Fibroblast of lung (primary cell): ENCODE measurements at regions not wholly inside any gene's neighbourhood (a gene's known extent, or its start where the extent isn't known, plus 50 kb on each side); places are given as distances from the start of the nearest gene placed in this dataset.

Experiments used
- DNase-seq, 2 donors: peaks; one replicate each; pipeline versions ENCODE4 v3.0.0 to v3.0.0-alpha.2; 2010; ENCODE audit warnings: low read depth in 2 of 2
- H2AFZ ChIP-seq: 2 replicates; pipeline ENCODE4 v1.5.1; 2012; ENCODE audit warnings: low read length, control low read depth, inconsistent platforms
- H3K27ac ChIP-seq: 2 replicates; pipeline ENCODE4 v1.5.1; 2011; ENCODE audit warnings: low read length, control low read depth; ENCODE audit not compliant: insufficient read depth
- H3K27me3 ChIP-seq: 2 replicates; pipeline ENCODE4 v1.5.1; 2011; ENCODE audit warnings: mild to moderate bottlenecking, low read length; ENCODE audit not compliant: control insufficient read depth, insufficient read depth
- H3K36me3 ChIP-seq: 2 replicates; pipeline ENCODE4 v1.5.1; 2011; ENCODE audit warnings: low read length; ENCODE audit not compliant: control insufficient read depth, insufficient read depth
- H3K4me1 ChIP-seq: 2 replicates; pipeline ENCODE4 v1.5.1; 2011; ENCODE audit warnings: low read length; ENCODE audit not compliant: control insufficient read depth, insufficient read depth; ENCODE audit errors: extremely low read depth
- H3K4me2 ChIP-seq: 2 replicates; pipeline ENCODE4 v1.5.1; 2011; ENCODE audit warnings: low read length, control low read depth; ENCODE audit not compliant: insufficient read depth; ENCODE audit errors: extremely low read depth
- H3K4me3 ChIP-seq, 4 experiments: fragments of 200-600 bp in 1 of 4; sonication (generic) in 1 of 4; replicated peaks in 1 of 4; 2 replicates each; pipeline ENCODE4 v1.5.1; 2011 to 2016; ENCODE audit warnings: low read length in 4 of 4, low read depth in 3 of 4, mild to moderate bottlenecking in 3 of 4, control low read depth in 2 of 4, inconsistent platforms in 1 of 4, mixed read lengths in 1 of 4; ENCODE audit not compliant: insufficient read depth in 1 of 4; ENCODE audit errors: control extremely low read depth in 1 of 4
- H3K79me2 ChIP-seq: 2 replicates; pipeline ENCODE4 v1.5.1; 2012; ENCODE audit warnings: mild to moderate bottlenecking, low read length, inconsistent platforms; ENCODE audit not compliant: control insufficient read depth, insufficient read depth
- H3K9ac ChIP-seq: 2 replicates; pipeline ENCODE4 v1.5.1; 2011; ENCODE audit warnings: mild to moderate bottlenecking, low read length, control low read depth; ENCODE audit not compliant: insufficient read depth
- H3K9me3 ChIP-seq: 2 replicates; pipeline ENCODE4 v1.5.1; 2012; ENCODE audit warnings: low read depth, low read length; ENCODE audit not compliant: control insufficient read depth, insufficient read depth
- H4K20me1 ChIP-seq: 2 replicates; pipeline ENCODE4 v1.5.1; 2011; ENCODE audit warnings: low read length; ENCODE audit not compliant: control insufficient read depth, insufficient read depth; ENCODE audit errors: extremely low read depth
- EZH2 ChIP-seq: IDR thresholded peaks from 2 replicates; pipeline ENCODE4 v1.5.1; 2012; ENCODE audit warnings: low read length, control low read depth, mild to moderate bottlenecking; ENCODE audit errors: missing control alignments
- TF ChIP-seq, protein P1 (sequence below), 2 donors: IDR thresholded peaks in 1 of 2; conservative IDR thresholded peaks in 1 of 2; 1 replicate in 1 of 2; 2 replicates in 1 of 2; pipeline ENCODE4 v1.5.1; 2011 to 2012; ENCODE audit warnings: low read length in 2 of 2, control low read depth in 1 of 2, inconsistent platforms in 1 of 2, low read depth in 1 of 2, mild to moderate bottlenecking in 1 of 2

DNA sequence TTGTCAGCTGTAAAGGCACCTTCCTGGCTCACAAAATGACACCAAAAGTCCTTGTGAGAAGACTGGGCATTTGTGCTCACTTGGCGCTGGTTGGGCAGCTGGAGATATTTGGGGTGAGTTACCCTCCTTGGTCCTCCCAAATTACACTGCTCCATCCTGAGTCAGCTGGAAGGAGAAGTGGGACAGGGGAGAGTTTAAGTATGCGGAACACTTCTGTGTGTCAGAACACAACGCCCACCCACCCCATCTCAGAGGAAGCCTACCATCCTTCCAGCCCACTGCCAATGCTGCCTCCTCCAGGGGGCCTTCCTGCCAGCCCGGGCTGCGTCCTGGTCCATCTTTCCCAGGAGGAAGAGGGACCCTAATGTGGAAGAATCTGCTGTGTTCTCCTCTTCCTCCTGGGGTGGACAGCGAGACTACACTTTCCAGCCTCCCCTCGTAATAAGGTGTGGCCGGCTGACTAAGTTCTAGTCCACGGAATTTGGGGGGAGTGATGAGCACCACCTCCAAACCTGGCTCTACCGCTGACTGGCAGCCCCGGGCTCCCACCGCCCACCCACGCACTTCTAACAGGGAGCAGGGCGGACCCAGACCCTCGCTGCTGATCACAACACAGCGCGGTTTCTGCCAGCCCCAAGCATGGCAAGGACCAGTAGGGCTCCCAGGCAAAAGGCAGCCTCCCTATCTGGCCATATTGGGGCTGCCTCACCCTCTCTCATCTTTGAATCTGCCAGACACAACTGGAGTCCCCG is 265.0 kb downstream of the XXYLT1 start:
- H3K79me2 ChIP-seq: no peaks in the 10 kb centered on the region
- no peak overlapping the region for H3K4me3 ChIP-seq
- no peak overlapping the region for H2AFZ ChIP-seq
- H3K9ac ChIP-seq: no peak overlapping the region
- H3K4me1 ChIP-seq: no peaks in the 10 kb centered on the region
- no peak overlapping the region for H3K27ac ChIP-seq
- no peaks in the 10 kb centered on the region for H3K36me3 ChIP-seq
- DNase-seq: no peak
- TF ChIP-seq EZH2: no peak
- TF ChIP-seq, protein P1, sequence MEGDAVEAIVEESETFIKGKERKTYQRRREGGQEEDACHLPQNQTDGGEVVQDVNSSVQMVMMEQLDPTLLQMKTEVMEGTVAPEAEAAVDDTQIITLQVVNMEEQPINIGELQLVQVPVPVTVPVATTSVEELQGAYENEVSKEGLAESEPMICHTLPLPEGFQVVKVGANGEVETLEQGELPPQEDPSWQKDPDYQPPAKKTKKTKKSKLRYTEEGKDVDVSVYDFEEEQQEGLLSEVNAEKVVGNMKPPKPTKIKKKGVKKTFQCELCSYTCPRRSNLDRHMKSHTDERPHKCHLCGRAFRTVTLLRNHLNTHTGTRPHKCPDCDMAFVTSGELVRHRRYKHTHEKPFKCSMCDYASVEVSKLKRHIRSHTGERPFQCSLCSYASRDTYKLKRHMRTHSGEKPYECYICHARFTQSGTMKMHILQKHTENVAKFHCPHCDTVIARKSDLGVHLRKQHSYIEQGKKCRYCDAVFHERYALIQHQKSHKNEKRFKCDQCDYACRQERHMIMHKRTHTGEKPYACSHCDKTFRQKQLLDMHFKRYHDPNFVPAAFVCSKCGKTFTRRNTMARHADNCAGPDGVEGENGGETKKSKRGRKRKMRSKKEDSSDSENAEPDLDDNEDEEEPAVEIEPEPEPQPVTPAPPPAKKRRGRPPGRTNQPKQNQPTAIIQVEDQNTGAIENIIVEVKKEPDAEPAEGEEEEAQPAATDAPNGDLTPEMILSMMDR (conservative IDR thresholded peaks at IDR 0.05 in 1 of 2, IDR thresholded peaks at IDR 0.05 in 1 of 2; ENCODE audit: low read depth in 1 of 2, low read length in 2 of 2): no peak
- no peaks in the 10 kb centered on the region for H4K20me1 ChIP-seq
- peaks cover 20% of the 10 kb centered on the region for H3K27me3 ChIP-seq
- H3K4me2 ChIP-seq: no peak overlapping the region
- no peaks in the 10 kb centered on the region for H3K9me3 ChIP-seq

DNA sequence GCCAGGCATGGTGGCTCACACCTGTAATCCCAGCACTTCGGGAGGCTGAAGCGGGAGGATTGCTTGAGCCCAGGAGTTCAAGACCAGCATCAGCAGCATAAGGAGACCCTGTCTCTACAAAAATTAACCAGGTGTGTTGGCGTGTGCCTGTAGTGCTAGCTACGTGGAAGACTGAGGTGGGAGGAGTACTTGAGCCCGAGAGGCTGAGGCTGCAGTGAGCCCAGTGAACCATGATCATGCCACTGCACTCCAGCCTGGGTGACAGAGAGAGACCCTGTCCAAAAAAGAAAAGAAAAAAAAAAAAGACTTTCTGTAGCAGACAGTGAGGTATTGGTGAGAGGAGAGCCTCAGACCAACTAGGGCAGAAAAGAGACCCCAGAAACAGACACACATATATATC is 263.8 kb downstream of the XXYLT1 start:
- H4K20me1 ChIP-seq: no peaks in the 10 kb centered on the region
- TF ChIP-seq EZH2: no peak
- TF ChIP-seq, protein P1 (conservative IDR thresholded peaks at IDR 0.05 in 1 of 2, IDR thresholded peaks at IDR 0.05 in 1 of 2; ENCODE audit: low read depth in 1 of 2, low read length in 2 of 2): no peak

DNA sequence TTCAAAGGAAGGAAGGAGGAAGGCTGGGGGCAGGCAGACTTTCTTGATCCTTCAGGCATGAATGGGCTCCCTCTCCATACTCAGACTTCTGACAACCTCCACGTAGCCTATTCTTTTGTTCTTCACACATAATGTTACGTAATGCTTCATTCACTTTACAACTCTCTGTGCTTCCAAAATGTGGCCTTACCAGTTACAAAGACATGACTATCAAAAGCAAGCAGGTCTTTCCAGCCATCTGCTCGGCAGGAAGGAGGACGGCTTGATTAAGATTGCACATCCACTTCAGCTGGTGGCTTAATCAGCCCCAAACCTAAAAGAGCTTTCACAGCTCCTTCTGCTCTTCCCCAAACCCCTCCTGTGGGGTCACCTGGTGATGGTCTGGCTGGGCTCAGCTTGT is 263.2 kb downstream of the XXYLT1 start:
- Histone ChIP-seq H3K27ac (no peak overlapping the region), H3K9ac (no peak overlapping the region), H4K20me1 (no peaks in the 10 kb centered on the region), H3K4me2 (no peak overlapping the region), H3K4me1 (no peaks in the 10 kb centered on the region), H3K9me3 (no peaks in the 10 kb centered on the region), H3K36me3 (no peaks in the 10 kb centered on the region), H3K79me2 (no peaks in the 10 kb centered on the region), H3K4me3 (no peak overlapping the region), H3K27me3 (peaks cover 13% of the 10 kb centered on the region), H2AFZ (no peak overlapping the region)
- no peak for TF ChIP-seq EZH2
- TF ChIP-seq, protein P1 (conservative IDR thresholded peaks at IDR 0.05 in 1 of 2, IDR thresholded peaks at IDR 0.05 in 1 of 2; ENCODE audit: low read depth in 1 of 2, low read length in 2 of 2): no peak
- DNase-seq: no peak

More for the DNA sequence above, 263.8 kb downstream of the XXYLT1 start:
- Histone ChIP-seq H3K27ac (no peak overlapping the region), H3K4me3 (no peak overlapping the region), H3K36me3 (no peaks in the 10 kb centered on the region), H3K4me1 (no peaks in the 10 kb centered on the region), H3K9me3 (no peaks in the 10 kb centered on the region), H3K79me2 (no peaks in the 10 kb centered on the region), H3K4me2 (no peak overlapping the region), H3K27me3 (peaks cover 13% of the 10 kb centered on the region), H3K9ac (no peak overlapping the region), H2AFZ (no peak overlapping the region)
- DNase-seq: no peak
